ENCODE measurements at regions not wholly inside any gene's neighbourhood (a gene's known extent, or its start where the extent isn't known, plus 50 kb on each side); places are given as distances from the start of the nearest gene placed in this dataset.

- TF ChIP-seq CTCF (conservative IDR thresholded peaks at IDR 0.05; ENCODE audit: low read depth, low read length): no peak
- TF ChIP-seq EZH2 (IDR thresholded peaks at IDR 0.05; ENCODE audit: borderline replicate concordance, low read depth, low read length, poor library complexity, severe bottlenecking): no peak
These were observed 161.4 kb downstream of the RAB11FIP2 start for GRCh38 chr10:117885206-117885829.

Measured in A673 (cell line).